ENCODE measurements at regions not wholly inside any gene's neighbourhood (a gene's known extent, or its start where the extent isn't known, plus 50 kb on each side); places are given as distances from the start of the nearest gene placed in this dataset.

- TF ChIP-seq CTCF (IDR thresholded peaks at IDR 0.05), result no peak
- TF ChIP-seq MAX (IDR thresholded peaks at IDR 0.05; ENCODE audit: low read depth), result no peak
- TF ChIP-seq ZBTB33 (IDR thresholded peaks at IDR 0.05; ENCODE audit: borderline replicate concordance, low read depth), result no peak
- TF ChIP-seq EZH2phosphoT487 (IDR thresholded peaks at IDR 0.05; ENCODE audit: borderline replicate concordance, low read depth), result no peak
- no peak for TF ChIP-seq RCOR1 (IDR thresholded peaks at IDR 0.05; ENCODE audit: low read length)
- TF ChIP-seq POLR2AphosphoS5 (IDR thresholded peaks at IDR 0.05; ENCODE audit: low read depth, low read length), result no peak
- TF ChIP-seq RAD21 (IDR thresholded peaks at IDR 0.05; ENCODE audit: low read length), result no peak
Measured at GRCh38 chr6:18049646-18050045, 62.2 kb upstream of the KIF13A start.

All from SK-N-SH (cell line).